HCT116 (cell line): ENCODE measurements at regions not wholly inside any gene's neighbourhood (a gene's known extent, or its start where the extent isn't known, plus 50 kb on each side); places are given as distances from the start of the nearest gene placed in this dataset.
"Not testable (repeated sequence)": the region's sequence is repeated elsewhere in the genome, so short reads cannot be mapped to it uniquely, and the experiment has no call there.

ENCODE experiments used
- ATAC-seq: fragments of 200-7000 bp; cut with Tn5 transposase; 2 replicates; pipeline ENCODE4 v1.9.1; 2020; ENCODE audit warnings: mild to moderate bottlenecking, moderate library complexity
- BruUV-seq: library from RNA; stranded (reverse); fragments of 400-500 nt; replicated peaks from 2 replicates; lab custom pipeline; 2021; lab: Mats Ljungman, UMichigan
- CTCF ChIA-PET: fragments of 300-600 bp; sonication (Branson Sonifier 250); formaldehyde crosslinking; loops from one replicate; lab custom pipeline; 2021; ENCODE audit warnings: antibody characterized with exemption; lab: Charles Lee
- POLR2A ChIA-PET: fragments of 300-600, 350-600 bp; sonication (Branson Sonifier 250); formaldehyde crosslinking; loops from one replicate; lab custom pipeline; 2021; ENCODE audit warnings: antibody characterized with exemption; lab: Charles Lee
- RAD21 ChIA-PET, 2 experiments: fragments of 300-600 bp; sonication (Branson Sonifier 250); formaldehyde crosslinking; loops; one replicate each; lab custom pipeline; 2023; ENCODE audit warnings: low total read pairs in 2 of 2; ENCODE audit not compliant: uncharacterized antibody in 2 of 2, unreplicated experiment in 2 of 2, low non-redundant PET in 1 of 2; lab: Charles Lee
- DNase-seq: peaks from one replicate; pipeline ENCODE4 v3.0.0-alpha.2; 2010; ENCODE audit warnings: low read depth, low spot score
- H2AFZ ChIP-seq: fragments of 200-600 bp; shearing (Covaris generic), sonication (generic); 2 replicates; pipeline ENCODE4 v1.6.1; 2017; ENCODE audit warnings: low read depth, mixed run types, mixed read lengths, antibody characterized with exemption, low read length; ENCODE audit not compliant: poor library complexity, severe bottlenecking
- H3K27ac ChIP-seq: 2 replicates; pipeline ENCODE4 v1.5.1; 2012; ENCODE audit warnings: low read depth, low read length
- H3K27me3 ChIP-seq: fragments of 200-600 bp; sonication (generic); 2 replicates; pipeline ENCODE4 v1.6.1; 2016; ENCODE audit warnings: mixed run types, low read length, mixed read lengths; ENCODE audit not compliant: insufficient read depth
- H3K36me3 ChIP-seq, 2 experiments: fragments of 200-500 bp in 1 of 2; fragments of 200-600 bp in 1 of 2; sonication (Bioruptor generic) in 1 of 2; sonication (generic) in 1 of 2; 2 replicates each; pipeline versions ENCODE4 v1.5.1 to v1.6.1; 2014 to 2016; ENCODE audit warnings: low read length in 2 of 2, inconsistent platforms in 1 of 2, mixed read lengths in 1 of 2, mixed run types in 1 of 2; ENCODE audit not compliant: insufficient read depth in 2 of 2, control insufficient read depth in 1 of 2
- H3K4me1 ChIP-seq, 2 experiments: fragments of 200-600 bp in 1 of 2; sonication (generic) in 1 of 2; 2 replicates each; pipeline versions ENCODE4 v1.5.1 to v1.6.1; 2012 to 2017; ENCODE audit warnings: low read length in 2 of 2, inconsistent platforms in 1 of 2, mild to moderate bottlenecking in 1 of 2, mixed read lengths in 1 of 2, mixed run types in 1 of 2, moderate library complexity in 1 of 2; ENCODE audit not compliant: insufficient read depth in 2 of 2, control insufficient read depth in 1 of 2
- H3K4me2 ChIP-seq: fragments of 200-600 bp; sonication (generic); 2 replicates; pipeline ENCODE4 v1.6.1; 2017; ENCODE audit warnings: mixed run types, low read length, mixed read lengths
- H3K4me3 ChIP-seq, 2 experiments: fragments of 200-600 bp in 1 of 2; sonication (generic) in 1 of 2; replicated peaks in 1 of 2; 2 replicates each; pipeline ENCODE4 v1.5.1; 2011 to 2016; ENCODE audit warnings: low read length in 2 of 2, control low read depth in 1 of 2, low read depth in 1 of 2, mild to moderate bottlenecking in 1 of 2, mixed read lengths in 1 of 2, mixed run types in 1 of 2
- H3K79me2 ChIP-seq: fragments of 200-600 bp; sonication (generic); 2 replicates; pipeline ENCODE4 v1.6.1; 2017; ENCODE audit warnings: mild to moderate bottlenecking, mixed run types, low read length, moderate library complexity, mixed read lengths; ENCODE audit not compliant: insufficient read depth
- H3K9ac ChIP-seq: fragments of 200-600 bp; sonication (generic); 2 replicates; pipeline ENCODE4 v1.6.1; 2016; ENCODE audit warnings: low read length, mixed read lengths
- H3K9me2 ChIP-seq: fragments of 200-600 bp; sonication (generic), shearing (Covaris generic); 2 replicates; pipeline ENCODE4 v1.6.1; 2017; ENCODE audit warnings: mixed run types, mild to moderate bottlenecking, moderate library complexity; ENCODE audit not compliant: insufficient read depth
- H3K9me3 ChIP-seq, 2 experiments: fragments of 200-500 bp in 1 of 2; fragments of 200-600 bp in 1 of 2; sonication (Bioruptor generic) in 1 of 2; sonication (generic) in 1 of 2; 2 replicates each; pipeline ENCODE4 v1.6.1; 2014 to 2017; ENCODE audit warnings: low read length in 2 of 2, mixed read lengths in 2 of 2, inconsistent platforms in 1 of 2, low read depth in 1 of 2, mild to moderate bottlenecking in 1 of 2, mixed run types in 1 of 2, moderate library complexity in 1 of 2; ENCODE audit not compliant: control insufficient read depth in 1 of 2, insufficient read depth in 1 of 2
- H4K20me1 ChIP-seq: fragments of 200-600 bp; sonication (generic), shearing (Covaris generic); 2 replicates; pipeline ENCODE4 v1.6.1; 2017; ENCODE audit warnings: mixed run types, mild to moderate bottlenecking, moderate library complexity; ENCODE audit not compliant: insufficient read depth
- CEBPB ChIP-seq: IDR thresholded peaks from 2 replicates; pipeline ENCODE4 v1.6.1; 2012; ENCODE audit warnings: low read depth
- EGR1 ChIP-seq: IDR thresholded peaks from 2 replicates; pipeline ENCODE4 v1.6.1; 2012; ENCODE audit warnings: low read depth
- EZH2phosphoT487 ChIP-seq: fragments of 200-600 bp; IDR thresholded peaks from 2 replicates; pipeline ENCODE4 v1.6.1; 2018; ENCODE audit warnings: antibody characterized with exemption, borderline replicate concordance
- FOSL1 ChIP-seq: IDR thresholded peaks from 2 replicates; pipeline ENCODE4 v1.6.1; 2012; ENCODE audit warnings: low read depth
- JUND ChIP-seq: IDR thresholded peaks from 2 replicates; pipeline ENCODE4 v1.6.1; 2012
- POLR2A ChIP-seq: IDR thresholded peaks from 2 replicates; pipeline ENCODE4 v1.7.0; 2011; ENCODE audit warnings: borderline replicate concordance; ENCODE audit not compliant: insufficient read depth, insufficient read length; ENCODE audit errors: extremely low read depth
- RAD21 ChIP-seq: IDR thresholded peaks from 2 replicates; pipeline ENCODE4 v1.6.1; 2012; ENCODE audit warnings: low read depth, mild to moderate bottlenecking
- SP1 ChIP-seq: IDR thresholded peaks from 2 replicates; pipeline ENCODE4 v1.6.1; 2012; ENCODE audit warnings: low read depth
- SRF ChIP-seq: IDR thresholded peaks from 2 replicates; pipeline ENCODE4 v1.6.1; 2012; ENCODE audit warnings: low read depth
- TCF7L2 ChIP-seq: IDR thresholded peaks from 2 replicates; pipeline ENCODE4 v1.7.0; 2011; ENCODE audit warnings: borderline replicate concordance, inconsistent platforms; ENCODE audit not compliant: insufficient read depth, insufficient read length; ENCODE audit errors: extremely low read depth
- ZFX ChIP-seq: fragments of 450-650 bp; IDR thresholded peaks from 2 replicates; pipeline ENCODE4 v1.6.1; 2017
- ZNF274 ChIP-seq: fragments of 200-500 bp; sonication (Bioruptor generic); IDR thresholded peaks from 2 replicates; pipeline ENCODE4 v1.6.1; 2014; ENCODE audit warnings: mild to moderate bottlenecking, low read depth, low read length, inconsistent platforms
- intact Hi-C: fragments of 100-400 bp; cut with micrococcal nuclease; formaldehyde crosslinking; loops from 2 replicates; pipeline ENCODE4 v1.10.0; 2022
- TF ChIP-seq, protein P1 (sequence below): IDR thresholded peaks from 2 replicates; pipeline ENCODE4 v1.6.1; 2012

DNA sequence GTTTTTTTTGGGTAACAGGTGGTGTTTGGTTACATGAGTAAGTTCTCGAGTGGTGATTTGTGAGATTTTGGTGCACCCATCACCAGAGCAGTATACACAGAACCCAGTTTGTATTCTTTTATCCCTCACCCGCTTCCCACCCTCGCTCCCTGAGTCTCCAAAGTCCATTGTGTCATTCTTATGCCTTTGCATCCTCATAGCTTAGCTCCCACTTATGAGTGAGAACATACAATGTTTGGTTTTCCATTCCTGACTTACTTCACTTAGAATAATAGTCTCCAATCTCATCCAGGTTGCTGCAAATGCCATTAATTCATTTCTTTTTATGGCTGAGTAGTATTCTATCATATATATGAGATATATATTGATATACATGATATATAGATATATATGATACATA lies 211.9 kb downstream of the BCAS1 start:
- H3K27me3 ChIP-seq, H3K27ac ChIP-seq, RAD21 ChIA-PET, DNase-seq, CTCF ChIA-PET, H4K20me1 ChIP-seq, H3K4me3 ChIP-seq, ATAC-seq, H3K4me1 ChIP-seq, BruUV-seq, H3K9me3 ChIP-seq, intact Hi-C loops, H3K9me2 ChIP-seq, H2AFZ ChIP-seq, H3K79me2 ChIP-seq, POLR2A ChIA-PET, H3K4me2 ChIP-seq, H3K9ac ChIP-seq, H3K36me3 ChIP-seq: not testable (repeated sequence)

DNA sequence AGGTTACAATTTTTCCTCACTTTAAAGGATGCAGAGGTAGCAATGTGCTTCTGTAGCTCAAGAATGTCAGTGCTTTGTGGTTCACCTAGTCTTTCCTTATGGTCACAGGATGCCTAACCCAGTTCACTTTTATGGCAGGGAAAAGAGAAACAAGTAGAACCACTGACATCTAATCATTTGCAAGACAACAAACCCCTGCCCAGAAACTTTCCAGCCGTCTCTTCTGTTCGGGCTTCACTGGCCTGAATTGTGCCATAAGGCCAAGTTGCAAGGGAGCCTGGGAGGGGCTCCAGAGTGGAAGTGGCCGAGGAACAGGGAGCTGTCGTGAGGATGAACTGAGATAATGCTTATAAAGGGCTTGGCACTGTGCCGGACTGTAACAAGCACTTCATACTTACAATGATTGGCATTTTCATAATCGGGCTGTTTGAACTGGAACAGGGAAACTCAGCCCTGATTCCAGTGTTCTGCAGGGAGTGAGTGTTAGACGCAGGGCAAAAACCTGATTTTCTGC lies 212.6 kb downstream of the BCAS1 start:
- Histone ChIP-seq H3K9me3 (no peaks in the 10 kb centered on the region), H3K4me2 (no peak overlapping the region), H3K9ac (no peak overlapping the region), H3K36me3 (no peaks in the 10 kb centered on the region), H2AFZ (peak overlapping the region; percentile 5), H3K9me2 (no peaks in the 10 kb centered on the region), H3K27ac (no peak overlapping the region)
- no TSS peak for BruUV-seq
- TF ChIP-seq EZH2phosphoT487 (no peak), CEBPB (no peak), SP1 (no peak), EGR1 (no peak), TCF7L2 (no peak), ZFX (no peak), SRF (no peak), RAD21 (no peak), ZNF274 (no peak), FOSL1 (no peak), JUND (no peak), POLR2A (no peak)
- TF ChIP-seq, protein P1, sequence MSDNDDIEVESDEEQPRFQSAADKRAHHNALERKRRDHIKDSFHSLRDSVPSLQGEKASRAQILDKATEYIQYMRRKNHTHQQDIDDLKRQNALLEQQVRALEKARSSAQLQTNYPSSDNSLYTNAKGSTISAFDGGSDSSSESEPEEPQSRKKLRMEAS = no peak
- TF ChIP-seq, all 23 proteins: peak for 0
- ATAC-seq = no peak
- intact Hi-C loops = no loop called here
- ChIA-PET RAD21 (no interaction called here), CTCF (no interaction called here), POLR2A (no interaction called here)
- H3K79me2 ChIP-seq = no peaks in the 10 kb centered on the region
- DNase-seq = no peak
- H3K4me3 ChIP-seq = no peak overlapping the region
- H4K20me1 ChIP-seq = no peaks in the 10 kb centered on the region
- H3K4me1 ChIP-seq = peaks cover 6 to 9% of the 10 kb centered on the region in 2 experiments
- no peaks in the 10 kb centered on the region for H3K27me3 ChIP-seq
